ENCODE measurements at regions not wholly inside any gene's neighbourhood (a gene's known extent, or its start where the extent isn't known, plus 50 kb on each side); places are given as distances from the start of the nearest gene placed in this dataset.

GRCh38 chr3:180749322-180749721 lies 70.0 kb upstream of the CCDC39 start:
- no peak for TF ChIP-seq BHLHE40 (IDR thresholded peaks at IDR 0.05; ENCODE audit: low read depth, low read length)
- TF ChIP-seq SMC3 (IDR thresholded peaks at IDR 0.05; ENCODE audit: low read depth, low read length), result no peak
- TF ChIP-seq CTCF (conservative IDR thresholded peaks at IDR 0.05; ENCODE audit: low read depth, low read length), result no peak
